Activated CD8-positive, alpha-beta memory T cell treated with anti-CD3 and anti-CD28 coated beads, Interleukin-2, amount 50 U/mL, for 4 hours (primary cell): ENCODE measurements at regions not wholly inside any gene's neighbourhood (a gene's known extent, or its start where the extent isn't known, plus 50 kb on each side); places are given as distances from the start of the nearest gene placed in this dataset.
"Not testable (repeated sequence)": the region's sequence is repeated elsewhere in the genome, so short reads cannot be mapped to it uniquely, and the experiment has no call there.

Source experiments
- DNase-seq: peaks from one replicate; pipeline ENCODE4 v3.0.0-alpha.2; 2020

DNA sequence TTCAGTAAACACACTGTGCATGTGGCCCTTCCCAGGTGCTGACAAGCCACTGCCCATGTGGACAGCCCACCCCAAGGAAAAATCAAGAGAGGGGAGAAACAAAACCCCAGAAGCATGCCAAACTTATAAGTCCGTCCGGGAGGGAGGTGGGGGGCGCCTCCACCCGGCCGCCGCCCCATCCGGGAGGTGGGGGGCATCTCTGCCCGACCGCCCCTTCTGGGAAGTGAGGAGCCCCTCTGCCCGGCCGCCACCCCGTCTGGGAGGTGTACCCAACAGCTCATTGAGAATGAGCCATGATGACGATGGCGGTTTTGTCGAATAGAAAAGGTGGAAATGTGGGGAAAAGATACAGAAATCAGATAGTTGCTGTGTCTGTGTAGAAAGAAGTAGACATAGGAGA lies 53.8 kb upstream of the C2CD4B start:
- DNase-seq, result no peak

DNA sequence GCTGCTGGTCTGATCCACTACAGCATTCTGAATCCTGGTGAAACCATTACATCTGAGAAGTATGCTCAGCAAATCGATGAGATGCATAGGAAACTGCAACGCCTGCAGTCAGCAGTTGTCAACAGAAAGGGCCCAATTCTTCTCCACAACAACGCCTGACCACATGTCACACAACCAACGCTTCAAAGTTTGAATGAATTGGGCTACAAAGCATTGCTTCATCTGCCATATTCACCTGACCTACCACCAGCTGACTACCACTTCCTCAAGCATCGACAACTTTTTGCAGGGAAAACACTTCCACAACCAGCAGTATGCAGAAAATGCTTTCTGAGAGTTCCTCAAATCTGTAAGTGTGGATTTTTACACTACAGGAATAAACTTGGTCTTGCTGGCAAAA lies 54.7 kb upstream of the C2CD4B start:
- no peak for DNase-seq

DNA sequence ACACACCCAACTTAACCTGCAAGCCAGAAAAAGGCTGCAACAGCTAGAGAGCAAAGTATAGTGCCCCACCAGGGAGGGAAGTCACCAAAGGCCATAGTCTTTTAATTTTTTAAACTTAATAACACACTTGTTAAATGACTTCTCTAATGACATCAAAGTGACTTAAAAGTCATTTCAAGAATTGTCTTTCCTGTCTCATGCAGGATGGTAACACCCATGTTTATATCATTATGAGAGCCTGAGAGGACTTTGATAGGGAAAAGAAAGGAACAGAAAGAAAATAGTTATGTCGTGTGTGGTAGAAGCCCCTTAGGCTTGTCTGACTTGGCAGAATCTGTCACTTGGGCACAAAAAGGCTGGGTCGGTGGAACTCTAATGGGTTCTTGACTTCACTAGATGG lies 57.9 kb upstream of the C2CD4B start:
- DNase-seq, result no peak

DNA sequence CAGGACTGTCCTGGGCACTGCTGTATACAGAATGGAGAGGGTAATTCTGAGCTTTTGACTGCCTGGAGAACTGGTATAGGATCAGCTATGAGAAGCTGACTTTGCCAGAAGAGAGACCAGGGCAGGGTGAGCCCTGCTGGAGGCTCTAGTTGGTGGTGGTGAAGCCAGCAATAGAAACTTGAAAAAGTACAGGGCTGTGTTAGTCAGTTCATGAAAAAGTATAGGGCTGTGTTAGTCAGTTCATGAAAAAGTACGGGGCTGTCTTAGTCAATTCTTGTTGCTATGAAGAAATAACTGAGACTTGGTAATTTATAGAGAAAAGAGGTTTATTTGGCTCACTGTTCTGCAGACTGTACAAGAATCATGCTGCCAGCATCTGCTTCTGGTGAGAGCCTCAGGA lies 63.5 kb upstream of the C2CD4B start:
- no peak for DNase-seq

DNA sequence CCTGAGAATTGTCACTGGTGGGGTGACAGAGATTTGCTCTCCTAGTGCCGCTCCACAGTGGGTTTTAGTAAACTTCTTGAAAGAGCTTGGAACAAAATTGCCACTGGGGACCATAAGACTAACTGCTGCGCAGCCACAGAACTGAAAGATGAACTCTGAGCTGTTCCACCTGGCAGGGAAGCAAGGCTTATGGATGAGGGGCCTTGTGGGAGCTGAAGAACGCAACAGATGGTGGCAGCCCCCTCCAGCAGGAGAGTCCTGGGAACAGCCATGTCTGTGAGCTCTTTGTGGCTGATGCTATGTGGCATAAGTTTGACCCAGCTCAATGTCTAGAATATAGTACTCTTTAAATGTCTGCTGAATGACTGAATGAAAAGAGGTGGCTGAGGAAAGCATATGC lies 66.8 kb upstream of the C2CD4B start:
- DNase-seq, result no peak

DNA sequence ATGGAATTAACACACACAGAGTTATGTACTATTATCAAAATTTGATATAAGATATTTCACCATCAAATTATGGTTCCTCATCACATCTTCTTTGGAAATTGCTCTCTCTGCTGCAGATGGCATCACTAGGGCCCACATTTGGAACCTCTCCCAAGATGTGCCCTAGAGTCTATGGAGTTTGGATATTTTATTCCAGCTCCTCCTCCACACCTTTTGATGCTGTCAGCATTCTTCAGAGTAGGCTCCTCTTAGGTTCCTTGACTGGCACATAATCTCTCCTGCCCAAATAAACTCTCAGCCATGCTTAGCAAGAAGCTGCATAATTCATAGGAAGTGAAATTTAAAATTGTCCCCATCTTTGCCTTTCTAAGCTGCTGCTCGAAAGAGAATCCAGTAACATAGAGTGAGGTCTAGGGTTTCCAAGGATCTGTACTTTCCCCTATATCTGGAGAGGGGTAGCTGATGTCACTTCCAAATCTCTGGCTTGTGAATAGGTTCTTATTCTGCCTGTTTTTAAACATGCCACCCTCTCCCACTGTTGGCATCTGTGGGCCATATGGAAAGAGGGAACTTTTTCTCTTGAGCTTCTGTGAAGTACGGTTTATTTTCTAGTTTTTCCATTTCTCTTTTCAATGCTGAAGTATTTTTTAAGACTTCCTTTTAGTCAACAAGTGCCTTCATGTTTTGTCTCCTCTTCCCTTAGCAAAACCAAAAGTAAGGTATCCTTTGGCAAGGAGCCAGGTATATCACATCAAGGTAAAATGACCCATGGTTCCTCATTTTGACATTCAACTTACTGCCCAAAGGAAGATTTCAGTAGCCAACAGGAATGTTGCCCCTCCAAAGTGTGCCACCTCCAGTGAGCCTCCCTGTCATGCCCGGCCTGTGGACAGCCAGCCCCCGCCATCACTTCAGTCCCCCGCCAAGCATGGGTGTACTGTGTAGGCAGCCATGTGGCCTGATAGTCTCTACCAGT lies 75.3 kb upstream of the C2CD4B start:
- no peak for DNase-seq

DNA sequence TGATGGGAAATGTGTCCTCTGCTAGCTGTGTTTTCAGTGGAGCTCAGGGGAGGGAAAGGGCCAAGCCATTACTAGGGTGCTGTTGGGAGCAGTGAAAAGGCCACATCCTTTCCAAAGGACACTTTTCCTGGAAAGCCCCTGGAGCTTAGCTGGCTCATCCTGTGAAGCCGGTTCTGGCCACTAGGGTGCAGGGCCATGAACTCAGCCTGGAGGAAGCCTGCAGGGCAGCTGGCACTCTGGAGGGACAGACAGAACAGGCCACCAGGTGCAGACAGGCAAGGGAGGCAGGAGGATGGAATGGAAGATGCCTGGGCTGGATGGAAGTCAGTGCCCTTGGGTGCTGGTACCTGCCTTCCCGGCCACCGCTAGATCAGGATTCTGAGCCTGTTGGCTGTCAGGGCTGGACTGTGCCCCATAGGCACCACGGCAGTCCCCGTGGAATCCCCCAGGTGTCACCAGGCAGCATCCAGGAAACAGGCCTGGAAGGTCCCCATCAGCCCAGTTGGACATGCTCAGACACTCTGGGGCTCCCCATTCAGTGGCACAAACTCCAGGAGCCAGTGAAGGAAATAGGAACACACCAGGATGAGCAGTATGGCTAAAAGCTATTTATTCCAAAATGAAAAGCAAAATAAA lies 76.2 kb upstream of the C2CD4B start:
- DNase-seq, result no peak

DNA sequence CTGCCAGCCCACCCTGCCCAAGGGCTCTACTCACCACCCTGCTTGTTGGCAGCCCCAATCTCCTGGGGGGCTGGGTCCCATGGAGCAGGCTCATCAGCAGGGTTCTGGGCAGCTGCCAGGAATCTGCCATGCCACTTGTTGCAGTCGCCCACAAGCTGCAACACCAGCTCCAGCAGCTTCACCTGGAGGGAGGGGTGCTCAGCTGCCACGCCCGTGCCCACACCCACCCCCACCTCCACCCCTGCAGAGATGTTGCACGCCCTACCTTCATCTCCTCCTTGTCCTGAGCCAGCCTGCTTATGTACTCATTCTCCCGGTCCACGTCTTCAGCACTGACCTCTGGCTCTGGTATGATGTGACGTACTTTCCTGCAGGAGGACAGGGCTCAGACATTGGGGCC lies 77.9 kb upstream of the C2CD4B start:
- DNase-seq, result no peak

DNA sequence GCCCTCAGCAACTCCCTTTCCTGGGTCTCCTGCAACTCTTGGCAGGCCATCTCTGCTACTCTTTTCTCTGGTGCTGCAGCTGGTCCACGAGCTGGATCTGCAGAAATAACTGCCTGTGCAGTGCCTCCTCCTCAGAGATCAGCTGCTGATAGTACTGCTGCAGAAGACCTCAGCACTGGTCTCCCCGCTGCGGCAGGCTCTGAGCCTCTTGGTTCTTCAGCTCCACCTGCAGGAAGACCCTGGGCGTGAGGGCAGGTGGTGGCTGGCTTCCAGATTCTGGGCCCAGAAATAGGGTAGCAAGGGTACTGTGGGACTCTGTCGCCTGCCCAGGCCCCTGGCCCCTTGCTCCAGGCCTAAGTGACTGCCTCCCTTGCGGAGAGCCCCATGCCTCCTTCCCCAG lies 79.7 kb upstream of the C2CD4B start:
- DNase-seq, result no peak

DNA sequence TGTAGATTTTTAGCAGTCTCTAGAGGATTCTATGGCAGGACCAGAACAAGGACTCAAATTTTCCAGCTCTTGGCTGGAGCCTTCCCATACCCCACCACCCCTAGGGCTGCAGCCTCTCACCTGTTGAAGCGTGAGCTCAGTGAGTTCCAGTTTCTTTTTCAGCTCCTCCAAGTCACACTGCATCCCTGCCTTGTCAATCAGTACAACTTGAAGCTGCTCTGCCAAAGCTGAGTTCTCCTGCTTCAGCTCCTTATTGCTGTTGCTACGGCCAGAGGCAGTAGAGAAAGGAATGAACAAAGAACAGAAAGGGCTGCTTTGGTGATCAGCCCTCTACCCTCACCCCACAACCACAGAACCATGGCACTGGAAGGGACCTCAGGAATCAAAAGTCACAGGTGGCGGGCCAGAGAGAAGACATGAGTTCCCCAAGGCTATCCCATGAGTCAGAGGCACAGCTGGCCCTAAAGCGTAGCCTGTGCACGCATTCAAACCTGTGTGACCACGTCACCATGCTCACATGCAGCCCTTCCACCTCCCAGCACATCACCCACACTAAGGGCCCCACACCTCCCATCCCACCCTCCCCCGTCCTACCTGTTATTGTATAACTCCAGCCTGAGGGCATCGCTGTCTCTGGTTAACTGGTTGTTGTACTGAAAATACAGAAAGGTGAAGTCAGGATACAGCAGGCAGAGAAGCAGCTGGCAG lies 83.3 kb upstream of the C2CD4B start:
- no peak for DNase-seq

DNA sequence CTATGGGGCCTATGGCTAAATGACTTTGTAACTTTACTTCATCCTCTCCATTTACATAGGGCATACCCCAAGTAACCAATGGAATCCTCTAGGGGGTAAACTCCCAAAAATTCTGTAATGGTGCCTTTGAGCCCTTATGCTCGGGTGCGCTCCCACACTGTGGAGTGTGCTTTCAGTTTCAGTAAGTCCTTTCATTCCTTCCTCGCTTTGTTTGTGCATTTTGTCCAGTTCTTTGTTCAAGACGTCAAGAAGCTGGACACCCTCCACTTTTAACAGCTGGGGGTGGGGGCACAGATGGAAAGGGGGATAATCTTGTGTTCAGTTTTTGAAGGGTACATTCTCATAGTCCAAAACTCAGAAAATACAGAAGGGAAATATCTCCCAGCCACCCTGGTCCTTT lies 84.4 kb upstream of the C2CD4B start:
- DNase-seq, result no peak

DNA sequence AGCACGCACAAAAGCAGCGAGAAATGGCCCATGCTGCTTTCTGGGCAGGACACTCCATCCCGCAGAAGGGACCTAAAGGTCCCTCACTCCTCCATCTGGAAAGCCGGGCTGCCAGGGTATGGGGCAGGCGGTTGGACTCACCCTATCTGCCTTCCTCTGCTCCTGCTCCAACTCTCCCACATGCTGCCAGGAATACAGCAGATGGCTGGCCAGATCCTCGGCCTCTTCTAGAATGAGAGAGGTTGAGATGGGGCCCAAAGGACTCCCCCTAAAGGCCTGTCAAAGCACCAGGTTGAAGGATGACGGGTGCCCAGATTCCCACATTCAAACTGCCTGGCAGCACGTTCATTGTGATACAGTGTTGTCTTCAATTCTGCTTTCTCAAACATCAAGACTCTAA lies 85.1 kb upstream of the C2CD4B start:
- no peak for DNase-seq

DNA sequence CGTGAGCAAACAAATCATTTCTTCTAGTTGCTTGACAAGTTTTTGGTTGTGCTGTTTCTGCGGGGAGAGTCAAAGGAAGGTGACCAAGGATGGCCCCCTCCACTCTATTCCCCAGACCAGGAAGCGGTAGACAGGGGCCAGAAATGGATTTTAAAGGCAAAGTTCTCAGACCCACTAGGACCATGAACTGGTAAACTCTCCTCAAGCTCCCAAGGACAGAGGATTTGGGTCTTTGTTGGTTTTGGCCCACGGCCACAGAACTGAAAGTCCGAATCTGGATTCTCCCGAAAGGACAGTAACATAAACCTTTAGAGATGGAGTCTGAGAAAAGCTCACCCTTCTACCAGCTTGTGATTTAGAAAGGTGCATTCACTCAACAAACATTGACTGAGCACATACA lies 85.9 kb upstream of the C2CD4B start:
- DNase-seq, result no peak

DNA sequence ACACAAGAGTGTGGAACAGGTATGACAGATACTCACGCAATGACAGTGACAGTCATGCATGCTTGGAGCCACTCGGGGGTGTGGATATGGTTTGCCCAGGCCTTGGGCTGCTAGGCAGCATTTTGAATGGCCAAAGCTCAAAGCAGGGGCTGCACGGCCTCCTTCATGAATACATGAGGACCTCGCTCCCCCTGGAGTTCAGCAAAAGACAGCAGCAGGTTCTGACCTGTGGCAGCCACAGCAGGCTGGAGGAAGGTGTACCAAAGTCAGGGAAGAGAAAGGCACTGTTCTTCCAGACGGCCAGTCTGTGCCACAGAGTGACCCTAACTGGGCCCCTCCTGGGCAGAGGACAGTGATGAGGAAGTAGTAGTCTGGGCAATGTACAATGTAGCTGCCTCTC lies 88.2 kb upstream of the C2CD4B start:
- no peak for DNase-seq

DNA sequence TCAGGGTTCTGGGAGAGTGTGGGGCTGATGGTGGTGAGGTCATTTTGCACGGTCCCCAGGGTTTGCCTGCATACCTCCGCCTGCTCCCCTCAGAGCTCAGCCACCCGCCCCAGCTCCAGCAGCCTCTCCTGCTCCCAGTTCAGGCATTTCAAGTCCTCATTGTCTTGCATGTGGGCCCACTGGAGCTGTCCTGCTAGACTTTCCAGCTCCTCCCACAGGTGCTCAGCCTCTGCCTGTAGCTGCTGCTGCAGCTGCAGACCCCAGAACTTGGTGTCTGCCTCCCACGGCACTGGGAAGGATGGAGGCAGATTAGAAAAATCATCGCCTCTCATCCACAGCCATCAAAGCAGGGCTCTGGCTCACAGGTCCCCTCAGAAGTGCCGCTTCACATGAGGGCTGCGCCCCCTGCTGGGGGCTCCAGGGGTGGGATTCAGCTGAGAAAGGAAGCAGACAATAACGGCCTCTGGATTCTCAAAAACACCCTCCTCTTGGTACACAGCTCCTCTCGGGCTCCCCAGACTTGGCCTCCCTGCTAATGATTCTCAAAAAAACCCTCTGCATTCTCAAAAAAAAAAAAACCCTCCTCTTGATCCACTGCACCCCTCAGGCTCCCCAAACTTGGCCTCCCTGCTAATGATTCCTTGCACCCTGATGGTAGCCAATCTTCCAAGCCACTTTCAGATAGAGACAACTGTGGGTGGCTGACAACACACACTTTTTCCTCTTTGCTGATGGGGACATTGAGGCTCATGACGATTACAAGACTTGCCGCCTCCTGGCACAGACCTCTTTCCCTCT lies 89.3 kb upstream of the C2CD4B start:
- peak; percentile 52 for DNase-seq

DNA sequence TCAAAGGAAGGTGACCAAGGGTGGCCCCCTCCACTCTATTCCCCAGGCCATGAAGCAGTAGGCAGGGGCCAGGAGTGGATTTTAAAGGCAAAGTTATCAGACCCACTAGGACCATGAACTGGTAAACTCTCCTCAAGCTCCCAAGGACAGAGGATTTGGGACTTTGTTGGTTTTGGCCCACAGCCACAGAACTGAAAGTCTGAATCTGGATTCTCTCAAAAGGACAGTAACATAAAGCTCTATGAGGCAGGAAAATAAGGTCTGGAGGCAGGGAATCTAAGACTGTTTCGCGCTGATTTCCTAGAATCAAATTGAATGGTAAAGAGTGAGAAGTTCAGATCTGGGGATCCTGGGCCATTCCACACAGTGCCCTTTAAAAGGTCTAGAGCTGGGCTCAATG lies 91.3 kb upstream of the C2CD4B start:
- not testable (repeated sequence) for DNase-seq

DNA sequence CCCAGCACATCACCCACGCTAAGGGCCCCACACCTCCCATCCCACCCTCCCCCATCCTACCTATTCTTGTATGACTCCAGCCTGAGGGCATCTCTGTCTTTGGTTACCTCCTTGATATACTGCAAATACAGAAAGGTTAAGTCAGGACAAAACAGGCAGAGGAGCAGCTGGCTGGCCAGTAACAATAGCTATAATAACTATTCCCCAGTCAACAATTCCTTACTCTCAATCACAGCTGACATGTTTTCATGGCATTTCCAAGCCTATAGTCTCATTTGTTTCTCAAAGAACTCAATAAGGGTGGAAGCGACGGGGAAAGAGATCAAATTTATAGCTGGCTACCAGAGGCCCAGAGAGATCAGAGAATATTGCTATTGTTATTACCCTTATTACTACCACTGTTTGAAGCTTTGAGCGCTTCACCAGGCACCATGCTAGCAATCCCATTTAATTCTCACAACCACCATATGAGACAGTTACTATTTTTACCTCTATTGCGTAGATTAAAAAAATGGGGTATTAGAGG lies 93.0 kb upstream of the C2CD4B start:
- DNase-seq, result no peak

DNA sequence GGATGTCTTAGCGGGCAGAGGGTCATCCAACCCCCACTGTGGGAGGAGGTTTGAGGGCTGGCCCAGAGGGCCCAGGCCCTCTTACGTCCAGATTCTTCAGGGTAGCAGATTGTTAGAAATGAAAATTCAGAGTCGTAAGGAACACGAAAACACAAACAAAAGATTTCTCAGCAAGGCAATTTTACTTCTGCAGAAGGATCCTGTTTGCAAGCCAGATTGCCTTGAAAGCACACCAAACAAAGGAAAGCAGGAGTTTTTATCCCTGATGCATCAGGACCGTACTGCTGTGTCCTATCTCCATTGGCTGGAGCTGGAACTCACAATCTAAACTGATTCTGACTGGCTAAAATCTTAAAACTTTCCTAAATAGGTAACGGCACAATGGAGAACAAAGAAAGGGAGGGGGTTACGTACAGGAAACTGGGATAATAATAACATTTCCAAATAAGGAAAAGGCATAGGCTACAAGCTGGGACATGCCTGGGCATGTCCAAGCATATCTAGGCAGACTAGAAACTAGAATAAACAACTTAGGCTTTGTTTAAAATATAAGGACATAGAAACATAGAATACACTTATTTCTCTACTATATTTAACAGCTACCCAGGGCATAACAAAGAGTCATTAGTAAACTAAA lies 97.3 kb upstream of the C2CD4B start:
- no peak for DNase-seq

DNA sequence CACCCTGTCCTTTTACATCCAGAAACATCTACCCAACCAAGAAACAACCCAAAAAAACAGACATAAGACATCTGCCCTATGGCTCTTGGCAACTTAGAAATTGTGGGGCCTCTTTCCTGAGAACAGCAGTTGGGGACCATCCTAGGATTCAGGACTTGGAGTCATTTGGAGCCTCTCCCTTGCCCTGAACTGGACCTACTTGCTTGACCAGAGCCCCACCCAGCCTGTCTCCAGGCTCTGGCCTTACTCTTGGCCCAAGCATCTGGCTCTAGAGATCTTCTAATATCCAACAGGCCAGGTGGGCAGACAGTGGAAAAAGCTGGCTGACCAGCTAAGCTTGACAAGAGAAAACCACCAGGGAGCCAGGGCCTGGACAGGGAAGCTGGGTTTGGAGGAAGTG lies 99.1 kb upstream of the C2CD4B start:
- DNase-seq, result no peak

DNA sequence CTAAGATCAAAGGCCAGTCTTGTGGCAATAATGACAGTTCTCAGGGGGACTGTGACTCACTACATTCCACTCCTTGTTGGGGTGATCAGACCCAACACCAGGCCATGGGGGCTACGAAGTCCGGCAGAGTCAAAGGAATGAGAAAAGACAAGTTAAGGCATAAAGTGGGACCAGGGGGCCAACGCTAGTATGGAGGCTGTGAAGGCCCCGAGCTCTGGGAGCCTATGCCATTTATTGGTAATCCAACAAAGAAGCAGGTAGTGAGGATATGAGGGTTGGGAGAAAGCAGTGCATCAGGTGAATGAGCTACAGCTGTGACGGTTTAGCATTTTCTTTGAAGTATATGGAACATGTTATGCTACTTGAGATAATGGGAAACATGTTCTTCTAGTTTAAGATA lies 104.4 kb upstream of the C2CD4B start:
- no peak for DNase-seq

DNA sequence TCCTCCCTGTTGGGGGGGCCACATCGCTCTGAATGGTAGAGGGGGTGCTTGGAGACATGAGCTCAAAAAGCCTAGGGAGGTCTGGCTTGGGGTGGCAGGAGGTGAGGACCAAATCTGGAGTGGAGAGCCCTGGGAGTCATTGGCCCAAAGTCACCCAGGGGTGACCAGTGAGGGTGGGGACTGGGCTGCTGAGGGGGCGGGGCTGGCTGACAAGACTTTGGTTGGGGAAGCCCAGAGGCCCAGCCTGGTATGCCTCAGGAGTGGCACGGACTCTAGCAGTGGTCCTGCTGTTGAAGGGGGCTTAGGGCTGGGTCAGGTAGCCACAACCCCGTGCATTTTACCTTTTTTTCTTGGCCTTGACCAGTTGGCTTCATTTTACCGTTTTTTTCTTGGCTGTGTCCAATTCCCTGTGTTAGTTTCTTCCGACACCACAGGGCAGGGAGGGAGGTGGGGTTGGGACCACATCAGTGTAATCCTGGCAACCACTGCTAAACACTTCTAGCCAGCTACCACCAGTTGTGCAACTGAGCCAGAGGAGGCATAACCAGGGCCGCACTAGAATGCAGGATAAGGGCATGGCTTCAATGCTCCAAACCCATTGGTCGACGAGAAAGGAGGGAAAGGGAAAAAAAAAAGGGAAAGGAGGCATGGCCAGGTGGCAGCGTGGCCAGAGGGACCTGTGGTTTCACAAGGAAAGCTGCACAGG lies 105.3 kb upstream of the C2CD4B start:
- DNase-seq, result no peak

DNA sequence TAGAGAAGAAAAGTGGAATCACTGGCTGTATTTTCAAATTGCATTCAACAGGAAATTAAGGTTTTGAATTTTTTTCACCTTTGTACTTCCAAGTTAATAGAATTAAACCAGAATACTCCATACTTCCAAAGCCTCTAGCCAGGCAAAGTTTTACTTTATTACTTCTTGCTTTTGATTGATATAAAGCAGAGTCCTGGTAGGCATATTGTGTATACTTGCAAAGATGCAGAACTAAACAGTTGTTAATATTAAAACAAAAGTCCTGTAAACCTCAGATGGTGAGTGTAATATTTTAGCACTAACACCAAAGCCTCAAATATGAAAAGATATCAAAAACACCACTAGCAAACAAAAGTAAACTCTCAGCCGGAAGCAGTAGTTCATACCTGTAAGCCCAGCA lies 107.2 kb upstream of the C2CD4B start:
- DNase-seq, result no peak
